Esophagus squamous epithelium (tissue), 5 donors: ENCODE measurements at regions not wholly inside any gene's neighbourhood (a gene's known extent, or its start where the extent isn't known, plus 50 kb on each side); places are given as distances from the start of the nearest gene placed in this dataset.

Experiments used
- DNase-seq: peaks from one replicate; lab custom pipeline; 2025; lab: John Stamatoyannopoulos, UW
- H3K27ac ChIP-seq, 4 donors: fragments of 200-600 bp; sonication (generic); one replicate each; pipeline ENCODE4 v1.5.1; 2016 to 2019; ENCODE audit warnings: mild to moderate bottlenecking in 1 of 4
- H3K27me3 ChIP-seq, 4 donors: fragments of 200-600 bp; sonication (generic); 1 replicate in 3 of 4; 2 replicates in 1 of 4; pipeline versions ENCODE4 v1.5.1 to v1.6.0; 2017 to 2021; ENCODE audit warnings: antibody characterized with exemption in 1 of 4
- H3K36me3 ChIP-seq, 3 donors: fragments of 200-600 bp; sonication (generic); one replicate each; pipeline ENCODE4 v1.5.1; 2016 to 2019
- H3K4me1 ChIP-seq, 3 donors: fragments of 200-600 bp; sonication (generic); one replicate each; pipeline ENCODE4 v1.5.1; 2017 to 2019
- H3K4me3 ChIP-seq, 4 donors: fragments of 200-600 bp; sonication (generic); 1 replicate in 3 of 4; 2 replicates in 1 of 4; pipeline ENCODE4 v1.5.1; 2016 to 2019; ENCODE audit warnings: mild to moderate bottlenecking in 2 of 4, moderate library complexity in 1 of 4
- H3K9me3 ChIP-seq, 3 donors: fragments of 200-600 bp; sonication (generic); one replicate each; pipeline ENCODE4 v1.5.1; 2016 to 2019
- CTCF ChIP-seq, 6 experiments: fragments of 450-650 bp in 4 of 6; fragments of 200-600 bp in 2 of 6; sonication (generic) in 2 of 6; IDR thresholded peaks; one replicate each; pipeline ENCODE4 v1.5.1; 2016 to 2019; ENCODE audit warnings: antibody characterized with exemption in 6 of 6, mild to moderate bottlenecking in 4 of 6, moderate library complexity in 4 of 6
- POLR2A ChIP-seq, 4 donors: fragments of 450-650 bp; IDR thresholded peaks; one replicate each; pipeline ENCODE4 v1.6.1; 2017; ENCODE audit warnings: antibody characterized with exemption in 4 of 4, mild to moderate bottlenecking in 4 of 4, moderate library complexity in 3 of 4
- WGBS, 2 donors: methylation state at CpG; one replicate each; pipeline ENCODE4 v1.1.5; 2018; 5-methylcytosine and 5-hydroxymethylcytosine counted together
- intact Hi-C: fragments of 100-400 bp; cut with DNase I; formaldehyde crosslinking; loops from one replicate; pipeline ENCODE4 v1.15.0; 2022
- donor health status: DM: yes; HTN: yes; CAD: no.

GRCh38 chr7:13188236-13188805 lies 500.9 kb downstream of the ARL4A start:
- DNase-seq = no peak
- Histone ChIP-seq H3K36me3 (no peaks in the 10 kb centered on the region), H3K27ac (no peak overlapping the region), H3K4me3 (no peak overlapping the region), H3K9me3 (no peaks in the 10 kb centered on the region), H3K4me1 (no peaks in the 10 kb centered on the region), H3K27me3 (no peaks in the 10 kb centered on the region)
- 71 to 86% methylated on average over 5 of the region's 5 CpGs for WGBS, 2 donors
- intact Hi-C loops = no loop called here
- TF ChIP-seq CTCF (IDR thresholded peaks at IDR 0.05) (no peak), POLR2A (IDR thresholded peaks at IDR 0.05) (no peak)

GRCh38 chr7:13188922-13189321 lies 501.5 kb downstream of the ARL4A start:
- no peak overlapping the region for H3K4me3 ChIP-seq
- no peaks in the 10 kb centered on the region for H3K36me3 ChIP-seq
- intact Hi-C loops = no loop called here
- no peak for DNase-seq
- H3K9me3 ChIP-seq = no peaks in the 10 kb centered on the region
- no peak overlapping the region for H3K27ac ChIP-seq
- WGBS, 2 donors = 50 to 73% methylated on average over 1 of the region's 1 CpG
- H3K27me3 ChIP-seq = no peaks in the 10 kb centered on the region
- TF ChIP-seq POLR2A (IDR thresholded peaks at IDR 0.05) (no peak), CTCF (IDR thresholded peaks at IDR 0.05) (no peak)
- H3K4me1 ChIP-seq = no peaks in the 10 kb centered on the region

- no peaks in the 10 kb centered on the region for H3K36me3 ChIP-seq
- WGBS, 2 donors = 89 to 94% methylated on average over 2 of the region's 2 CpGs
- H3K4me1 ChIP-seq = no peaks in the 10 kb centered on the region
- H3K27me3 ChIP-seq = no peaks in the 10 kb centered on the region
- no peak overlapping the region for H3K4me3 ChIP-seq
- no peaks in the 10 kb centered on the region for H3K9me3 ChIP-seq
- TF ChIP-seq POLR2A (IDR thresholded peaks at IDR 0.05) (no peak), CTCF (IDR thresholded peaks at IDR 0.05) (no peak)
- no peak overlapping the region for H3K27ac ChIP-seq
- DNase-seq = no peak
- intact Hi-C loops = no loop called here
Observed at GRCh38 chr7:13189668-13190067, 502.2 kb downstream of the ARL4A start.

GRCh38 chr7:13197501-13197900 lies 510.1 kb downstream of the ARL4A start:
- no peaks in the 10 kb centered on the region for H3K36me3 ChIP-seq
- no peaks in the 10 kb centered on the region for H3K27me3 ChIP-seq
- WGBS, 2 donors = 29 to 60% methylated on average over 2 of the region's 2 CpGs
- DNase-seq = no peak
- no peaks in the 10 kb centered on the region for H3K9me3 ChIP-seq
- H3K4me3 ChIP-seq = no peak overlapping the region
- H3K4me1 ChIP-seq = no peaks in the 10 kb centered on the region
- TF ChIP-seq POLR2A (IDR thresholded peaks at IDR 0.05) (no peak), CTCF (IDR thresholded peaks at IDR 0.05) (no peak)
- intact Hi-C loops = no loop called here
- no peak overlapping the region for H3K27ac ChIP-seq

- H3K36me3 ChIP-seq = no peaks in the 10 kb centered on the region
- no peak for DNase-seq
- no peaks in the 10 kb centered on the region for H3K27me3 ChIP-seq
- 77 to 88% methylated on average over 2 of the region's 2 CpGs for WGBS, 2 donors
- no peaks in the 10 kb centered on the region for H3K4me1 ChIP-seq
- H3K27ac ChIP-seq = no peak overlapping the region
- no peak overlapping the region for H3K4me3 ChIP-seq
- TF ChIP-seq CTCF (IDR thresholded peaks at IDR 0.05) = no peak
- no peak for TF ChIP-seq POLR2A (IDR thresholded peaks at IDR 0.05)
- intact Hi-C loops = no loop called here
- no peaks in the 10 kb centered on the region for H3K9me3 ChIP-seq
Observed at GRCh38 chr7:13198036-13198435, 510.6 kb downstream of the ARL4A start.
